ENCODE measurements at regions not wholly inside any gene's neighbourhood (a gene's known extent, or its start where the extent isn't known, plus 50 kb on each side); places are given as distances from the start of the nearest gene placed in this dataset.
A peak's percentile ranks its signal among the peaks of the same experiment; 100 is the strongest.

DNA sequence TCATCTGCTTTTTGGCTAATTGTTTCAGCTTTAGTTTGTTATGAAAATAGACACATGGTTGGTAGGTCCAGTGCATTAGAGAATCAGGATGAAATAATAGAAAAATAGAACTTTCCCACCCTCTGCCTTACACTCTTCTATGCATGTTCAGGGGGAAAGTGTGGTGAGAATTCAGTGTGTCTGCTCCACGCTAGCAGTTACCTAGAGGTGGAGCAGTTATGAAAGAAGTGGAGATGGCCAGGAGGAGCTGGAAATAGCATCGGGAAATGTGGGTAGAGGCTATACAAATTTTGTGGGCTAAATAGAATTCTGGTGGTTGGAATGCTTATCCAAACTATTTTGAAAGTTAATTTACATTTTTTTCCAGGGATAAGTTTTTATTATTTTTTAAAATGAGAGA lies 91.4 kb upstream of the MAD2L1 start:
- no peaks in the 10 kb centered on the region for H3K9me3 ChIP-seq (replicated peaks)

DNA sequence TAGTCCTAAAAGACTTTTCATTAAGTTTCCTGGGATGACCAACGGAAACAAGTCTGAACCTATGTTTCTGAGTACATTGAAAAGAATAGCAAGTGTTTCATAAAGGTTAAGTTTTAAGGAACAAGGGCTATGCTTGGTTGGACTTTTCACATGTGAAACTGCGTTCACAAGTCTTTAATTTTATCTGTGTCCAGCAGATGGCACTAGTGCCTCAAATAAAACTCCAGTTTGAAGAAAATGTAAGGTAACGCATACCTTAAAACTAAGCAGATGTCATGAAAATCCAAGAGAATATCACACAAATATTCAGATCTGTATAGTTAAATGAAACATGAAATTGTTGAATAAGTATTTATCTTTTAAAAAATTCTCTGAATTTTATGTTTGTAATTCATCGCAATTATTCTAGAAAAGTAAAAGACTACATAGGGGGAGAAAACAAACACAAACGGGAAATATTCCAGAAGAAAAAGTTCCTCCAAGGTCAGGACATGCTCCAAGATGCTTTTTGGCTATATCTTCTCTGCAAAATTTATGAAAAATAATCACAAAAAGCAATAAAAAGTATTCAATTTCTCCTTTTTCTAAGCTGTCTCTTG lies 89.6 kb upstream of the MAD2L1 start:
- Histone ChIP-seq H3K4me1 (no peaks in the 10 kb centered on the region), H3K9me3 (replicated peaks) (no peaks in the 10 kb centered on the region)
- intact Hi-C loops (cut with micrococcal nuclease): loop anchor here (5.0 kb wide), 2 partner anchors 946 to 1096 kb away; no protein-coding TSS in a partner anchor

More for the DNA sequence above, 91.4 kb upstream of the MAD2L1 start:
- Histone ChIP-seq H3K27me3 (ENCODE audit: low read depth) (no peaks in the 10 kb centered on the region), H3K4me1 (no peaks in the 10 kb centered on the region), H3K4me3 (no peak overlapping the region), H3K27ac (replicated peaks) (no peak overlapping the region), H3K36me3 (no peaks in the 10 kb centered on the region)
- no peak for DNase-seq
- intact Hi-C loops (cut with micrococcal nuclease): loop anchor here (5.0 kb wide), 2 partner anchors 944 to 1094 kb away; no protein-coding TSS in a partner anchor
- TF ChIP-seq, protein P1, sequence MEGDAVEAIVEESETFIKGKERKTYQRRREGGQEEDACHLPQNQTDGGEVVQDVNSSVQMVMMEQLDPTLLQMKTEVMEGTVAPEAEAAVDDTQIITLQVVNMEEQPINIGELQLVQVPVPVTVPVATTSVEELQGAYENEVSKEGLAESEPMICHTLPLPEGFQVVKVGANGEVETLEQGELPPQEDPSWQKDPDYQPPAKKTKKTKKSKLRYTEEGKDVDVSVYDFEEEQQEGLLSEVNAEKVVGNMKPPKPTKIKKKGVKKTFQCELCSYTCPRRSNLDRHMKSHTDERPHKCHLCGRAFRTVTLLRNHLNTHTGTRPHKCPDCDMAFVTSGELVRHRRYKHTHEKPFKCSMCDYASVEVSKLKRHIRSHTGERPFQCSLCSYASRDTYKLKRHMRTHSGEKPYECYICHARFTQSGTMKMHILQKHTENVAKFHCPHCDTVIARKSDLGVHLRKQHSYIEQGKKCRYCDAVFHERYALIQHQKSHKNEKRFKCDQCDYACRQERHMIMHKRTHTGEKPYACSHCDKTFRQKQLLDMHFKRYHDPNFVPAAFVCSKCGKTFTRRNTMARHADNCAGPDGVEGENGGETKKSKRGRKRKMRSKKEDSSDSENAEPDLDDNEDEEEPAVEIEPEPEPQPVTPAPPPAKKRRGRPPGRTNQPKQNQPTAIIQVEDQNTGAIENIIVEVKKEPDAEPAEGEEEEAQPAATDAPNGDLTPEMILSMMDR (IDR thresholded peaks at IDR 0.05; ENCODE audit: borderline replicate concordance): no peak

DNA sequence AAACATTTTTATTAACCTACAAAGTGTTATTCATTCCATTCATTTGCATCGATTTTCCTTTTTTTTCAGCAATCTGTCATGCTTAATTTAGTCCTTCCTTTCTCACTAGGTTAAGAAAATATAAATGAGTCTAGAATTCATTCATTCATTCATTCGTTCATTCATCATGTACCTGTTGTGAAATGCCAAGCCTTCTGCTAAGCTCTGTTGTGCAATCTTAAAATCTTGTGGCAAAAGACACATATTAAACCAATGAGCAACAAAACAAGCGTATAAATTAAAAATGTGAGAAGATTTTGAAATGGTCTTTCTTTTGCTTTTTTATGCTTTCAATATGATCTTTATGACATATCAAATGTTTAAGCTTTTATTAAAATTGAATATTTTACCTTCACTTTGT lies 88.6 kb upstream of the MAD2L1 start:
- H3K9me3 ChIP-seq (replicated peaks): no peaks in the 10 kb centered on the region
- H3K4me3 ChIP-seq: no peak overlapping the region
- H3K4me1 ChIP-seq: no peaks in the 10 kb centered on the region
- H3K36me3 ChIP-seq: no peaks in the 10 kb centered on the region
- intact Hi-C loops (cut with micrococcal nuclease): loop anchor here (5.0 kb wide), 2 partner anchors 947 to 1097 kb away; no protein-coding TSS in a partner anchor
- DNase-seq: no peak
- no peaks in the 10 kb centered on the region for H3K27me3 ChIP-seq (ENCODE audit: low read depth)
- H3K27ac ChIP-seq (replicated peaks): no peak overlapping the region
- TF ChIP-seq, protein P1 (IDR thresholded peaks at IDR 0.05; ENCODE audit: borderline replicate concordance): no peak

More for the DNA sequence above, 89.6 kb upstream of the MAD2L1 start:
- TF ChIP-seq, protein P1 (IDR thresholded peaks at IDR 0.05; ENCODE audit: borderline replicate concordance): peak; percentile 76
- no peak for DNase-seq
- no peaks in the 10 kb centered on the region for H3K27me3 ChIP-seq (ENCODE audit: low read depth)
- H3K4me3 ChIP-seq: no peak overlapping the region
- no peak overlapping the region for H3K27ac ChIP-seq (replicated peaks)
- no peaks in the 10 kb centered on the region for H3K36me3 ChIP-seq

DNA sequence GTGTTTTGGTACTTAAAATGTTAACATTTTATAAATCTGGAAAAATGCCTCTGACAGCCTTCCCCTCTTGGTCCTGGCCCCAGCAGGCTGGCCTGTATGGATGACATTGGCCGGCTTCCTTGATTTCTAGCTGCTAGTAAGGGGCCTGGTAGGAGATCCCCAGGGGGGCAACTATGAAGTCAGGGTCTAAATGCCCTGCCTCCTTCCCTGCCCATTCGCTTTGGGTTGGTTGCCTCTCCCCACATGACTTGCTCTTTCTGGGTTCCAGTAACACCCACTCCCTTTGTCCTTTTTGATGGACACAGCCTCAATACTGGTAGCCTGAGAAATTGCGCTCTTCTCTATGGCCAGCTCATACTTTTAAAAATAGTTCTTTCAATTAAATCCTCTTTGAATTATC lies 78.0 kb upstream of the MAD2L1 start:
- no peak overlapping the region for H3K27ac ChIP-seq (replicated peaks)
- intact Hi-C loops (cut with micrococcal nuclease): no loop called here
- TF ChIP-seq, protein P1 (IDR thresholded peaks at IDR 0.05; ENCODE audit: borderline replicate concordance): no peak

DNA sequence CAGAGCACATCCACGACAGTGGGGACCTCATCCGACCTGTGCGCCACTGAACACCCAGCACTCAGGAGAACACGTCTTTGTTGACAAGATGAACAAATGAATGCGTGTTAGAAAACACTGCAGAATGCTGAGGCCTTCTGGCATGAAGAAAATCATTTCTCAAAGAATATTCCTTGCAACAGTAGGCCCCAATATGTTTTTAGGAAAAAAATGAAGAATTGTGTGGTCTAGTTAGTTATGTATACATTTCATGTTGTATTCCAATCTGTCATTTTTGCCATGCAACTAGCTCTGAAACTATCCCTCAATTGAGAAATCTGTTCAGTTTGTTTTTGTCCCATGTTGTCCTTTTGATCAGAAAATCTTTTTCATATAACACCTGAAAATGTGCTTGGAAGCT lies 77.4 kb upstream of the MAD2L1 start:
- H3K9me3 ChIP-seq (replicated peaks): no peaks in the 10 kb centered on the region
- H3K27me3 ChIP-seq (ENCODE audit: low read depth): no peaks in the 10 kb centered on the region
- no peak for DNase-seq
- H3K4me3 ChIP-seq: no peak overlapping the region
- H3K36me3 ChIP-seq: no peaks in the 10 kb centered on the region
- TF ChIP-seq, protein P1 (IDR thresholded peaks at IDR 0.05; ENCODE audit: borderline replicate concordance): no peak
- H3K4me1 ChIP-seq: no peaks in the 10 kb centered on the region
- intact Hi-C loops (cut with micrococcal nuclease): no loop called here
- no peak overlapping the region for H3K27ac ChIP-seq (replicated peaks)

More for the DNA sequence above, 78.0 kb upstream of the MAD2L1 start:
- H3K27me3 ChIP-seq (ENCODE audit: low read depth): no peaks in the 10 kb centered on the region
- DNase-seq: no peak
- H3K4me1 ChIP-seq: no peaks in the 10 kb centered on the region
- no peaks in the 10 kb centered on the region for H3K36me3 ChIP-seq
- no peaks in the 10 kb centered on the region for H3K9me3 ChIP-seq (replicated peaks)
- no peak overlapping the region for H3K4me3 ChIP-seq

All from left ventricle myocardium inferior (tissue), 1 donor.